H1 (cell line): ENCODE measurements at regions not wholly inside any gene's neighbourhood (a gene's known extent, or its start where the extent isn't known, plus 50 kb on each side); places are given as distances from the start of the nearest gene placed in this dataset.

ENCODE experiments used
- CTCF ChIA-PET: fragments of 300-600 bp; sonication (Branson Sonifier 250); formaldehyde crosslinking; loops from one replicate; lab custom pipeline; 2021; ENCODE audit not compliant: partially characterized antibody; lab: Charles Lee
- POLR2A ChIA-PET: fragments of 300-600 bp; sonication (Branson Sonifier 250); formaldehyde crosslinking; loops from one replicate; lab custom pipeline; 2021; ENCODE audit warnings: inconsistent platforms; ENCODE audit not compliant: partially characterized antibody; lab: Charles Lee
- DNase-seq, 2 experiments: peaks; one replicate each; pipeline versions ENCODE4 v3.0.0 to v3.0.0-alpha.2; 2010 to 2022; ENCODE audit warnings: low spot score in 2 of 2, low read depth in 1 of 2, mixed read lengths in 1 of 2
- FAIRE-seq: peaks from 2 replicates; lab custom pipeline; 2011; peaks lifted over from hg19 to GRCh38; lab: Jason Lieb, UNC
- H2AFZ ChIP-seq: 2 replicates; pipeline ENCODE4 v1.8.1; 2012; ENCODE audit warnings: low read length, inconsistent platforms
- H2AK5ac ChIP-seq: 2 replicates; pipeline ENCODE4 v1.6.1; 2013; ENCODE audit warnings: low read depth, low read length
- H2BK120ac ChIP-seq: replicated peaks from 2 replicates; pipeline ENCODE3; 2013; ENCODE audit warnings: low read depth, low read length, inconsistent platforms
- H2BK12ac ChIP-seq: 2 replicates; pipeline ENCODE4 v1.6.1; 2013; ENCODE audit warnings: low read depth, low read length
- H2BK15ac ChIP-seq: 2 replicates; pipeline ENCODE4 v1.6.1; 2013; ENCODE audit warnings: low read length
- H2BK20ac ChIP-seq: 2 replicates; pipeline ENCODE4 v1.6.1; 2013; ENCODE audit warnings: low read length
- H2BK5ac ChIP-seq: 2 replicates; pipeline ENCODE4 v1.6.1; 2013; ENCODE audit warnings: low read depth, low read length
- H3K14ac ChIP-seq: 2 replicates; pipeline ENCODE4 v1.6.1; 2013; ENCODE audit warnings: inconsistent platforms; ENCODE audit not compliant: insufficient read length
- H3K18ac ChIP-seq: 2 replicates; pipeline ENCODE4 v1.6.1; 2013; ENCODE audit warnings: low read length; ENCODE audit errors: extremely low read depth
- H3K23ac ChIP-seq: 2 replicates; pipeline ENCODE4 v1.6.1; 2013; ENCODE audit warnings: inconsistent platforms; ENCODE audit not compliant: insufficient read length
- H3K23me2 ChIP-seq: 2 replicates; pipeline ENCODE4 v1.6.1; 2013; ENCODE audit warnings: low read depth, low read length
- H3K27ac ChIP-seq: 2 replicates; pipeline ENCODE4 v1.6.1; 2011; ENCODE audit warnings: low read depth, low read length, inconsistent platforms
- H3K27me3 ChIP-seq, 4 experiments: replicated peaks in 1 of 4; 1 replicate in 1 of 4; 2 replicates in 3 of 4; pipeline versions ENCODE4 v1.6.1 to v1.8.1; 2011 to 2013; ENCODE audit warnings: low read length in 3 of 4, mild to moderate bottlenecking in 3 of 4, inconsistent platforms in 2 of 4, mixed read lengths in 2 of 4, moderate library complexity in 1 of 4; ENCODE audit not compliant: control insufficient read depth in 3 of 4, insufficient read depth in 3 of 4; ENCODE audit errors: extremely low read depth in 1 of 4
- H3K36me3 ChIP-seq, 4 experiments: 2 replicates each; pipeline versions ENCODE4 v1.6.1 to v1.8.1; 2011 to 2013; ENCODE audit warnings: mild to moderate bottlenecking in 4 of 4, low read length in 3 of 4, moderate library complexity in 2 of 4, control low read depth in 1 of 4, inconsistent platforms in 1 of 4; ENCODE audit not compliant: insufficient read depth in 4 of 4, control insufficient read depth in 2 of 4
- H3K4ac ChIP-seq: replicated peaks from 2 replicates; pipeline ENCODE3; 2013; ENCODE audit warnings: low read length, low read depth, mixed read lengths, inconsistent platforms; ENCODE audit not compliant: insufficient read length
- H3K4me1 ChIP-seq, 4 experiments: replicated peaks in 1 of 4; 1 replicate in 1 of 4; 2 replicates in 3 of 4; pipeline versions ENCODE4 v1.6.1 to v1.8.1; 2011 to 2013; ENCODE audit warnings: low read length in 3 of 4, inconsistent platforms in 2 of 4, mixed read lengths in 1 of 4; ENCODE audit not compliant: insufficient read depth in 4 of 4, control insufficient read depth in 3 of 4
- H3K4me2 ChIP-seq, 2 experiments: 2 replicates each; pipeline versions ENCODE4 v1.6.1 to v1.8.1; 2011 to 2013; ENCODE audit warnings: low read depth in 2 of 2, low read length in 2 of 2, control low read depth in 1 of 2, inconsistent platforms in 1 of 2, mild to moderate bottlenecking in 1 of 2; ENCODE audit not compliant: insufficient read depth in 1 of 2
- H3K4me3 ChIP-seq, 4 experiments: fragments of 200-600, 300-600 bp in 1 of 4; sonication (generic), shearing (Covaris generic), sonication (Bioruptor Twin) in 1 of 4; 2 replicates each; pipeline versions ENCODE4 v1.5.1 to v1.8.1; 2011 to 2016; ENCODE audit warnings: low read length in 4 of 4, low read depth in 3 of 4, control low read depth in 2 of 4, inconsistent platforms in 2 of 4, mild to moderate bottlenecking in 2 of 4, mixed read lengths in 1 of 4, moderate library complexity in 1 of 4; ENCODE audit not compliant: insufficient read depth in 2 of 4; ENCODE audit errors: extremely low read depth in 1 of 4
- H3K56ac ChIP-seq: replicated peaks from 2 replicates; pipeline ENCODE3; 2013; ENCODE audit warnings: low read depth, mild to moderate bottlenecking, mixed read lengths, low read length, inconsistent platforms; ENCODE audit not compliant: insufficient read length
- H3K79me1 ChIP-seq: 2 replicates; pipeline ENCODE4 v1.6.1; 2013; ENCODE audit warnings: low read depth, low read length, control low read depth
- H3K79me2 ChIP-seq, 2 experiments: 2 replicates each; pipeline versions ENCODE4 v1.6.1 to v1.8.1; 2012 to 2013; ENCODE audit warnings: low read length in 2 of 2, mild to moderate bottlenecking in 2 of 2, inconsistent platforms in 1 of 2; ENCODE audit not compliant: insufficient read depth in 2 of 2, control insufficient read depth in 1 of 2
- H3K9ac ChIP-seq, 4 experiments: replicated peaks in 1 of 4; 1 replicate in 1 of 4; 2 replicates in 3 of 4; pipeline versions ENCODE4 v1.6.1 to v1.8.1; 2011 to 2013; ENCODE audit warnings: low read depth in 3 of 4, low read length in 3 of 4, control low read depth in 2 of 4, mild to moderate bottlenecking in 2 of 4, moderate library complexity in 2 of 4, inconsistent platforms in 1 of 4; ENCODE audit errors: extremely low read depth in 1 of 4
- H3K9me3 ChIP-seq, 2 experiments: 2 replicates each; pipeline versions ENCODE4 v1.6.1 to v1.8.1; 2012 to 2013; ENCODE audit warnings: mild to moderate bottlenecking in 2 of 2, moderate library complexity in 2 of 2, control low read depth in 1 of 2, inconsistent platforms in 1 of 2, low read depth in 1 of 2, low read length in 1 of 2, mixed read lengths in 1 of 2; ENCODE audit not compliant: insufficient read depth in 2 of 2
- H4K20me1 ChIP-seq, 2 experiments: replicated peaks in 1 of 2; 2 replicates each; pipeline versions ENCODE3 to v1.8.1; 2011 to 2013; ENCODE audit warnings: inconsistent platforms in 2 of 2, low read length in 2 of 2, mild to moderate bottlenecking in 1 of 2; ENCODE audit not compliant: insufficient read depth in 2 of 2, control insufficient read depth in 1 of 2
- H4K5ac ChIP-seq: 2 replicates; pipeline ENCODE4 v1.6.1; 2013; ENCODE audit warnings: low read length, low read depth, mixed read lengths, inconsistent platforms; ENCODE audit not compliant: insufficient read length
- H4K8ac ChIP-seq: 2 replicates; pipeline ENCODE4 v1.8.0; 2013; ENCODE audit warnings: mild to moderate bottlenecking, moderate library complexity, low read length, inconsistent platforms; ENCODE audit not compliant: insufficient read depth; ENCODE audit errors: extremely low read depth
- H4K91ac ChIP-seq: replicated peaks from 2 replicates; pipeline ENCODE3; 2013; ENCODE audit warnings: low read length, mixed read lengths, inconsistent platforms; ENCODE audit not compliant: insufficient read length
- ASH2L ChIP-seq: fragments of 200-600, 300-600 bp; sonication (generic); IDR thresholded peaks from one replicate; pipeline ENCODE4 v1.7.1; 2017; ENCODE audit warnings: low read length
- BACH1 ChIP-seq: IDR thresholded peaks from 2 replicates; pipeline ENCODE4 v1.6.1; 2012; ENCODE audit warnings: low read length, improper control_type of control experiment
- CEBPB ChIP-seq: IDR thresholded peaks from 2 replicates; pipeline ENCODE4 v1.6.1; 2012; ENCODE audit warnings: low read depth, low read length
- CHD1 ChIP-seq: IDR thresholded peaks from 2 replicates; pipeline ENCODE4 v1.6.1; 2012; ENCODE audit warnings: low read depth, low read length, improper control_type of control experiment
- CHD2 ChIP-seq: IDR thresholded peaks from 2 replicates; pipeline ENCODE4 v1.6.1; 2012; ENCODE audit warnings: low read length, improper control_type of control experiment
- CTBP2 ChIP-seq: IDR thresholded peaks from 2 replicates; pipeline ENCODE4 v1.7.0; 2011; ENCODE audit warnings: borderline replicate concordance, mild to moderate bottlenecking, moderate library complexity, mixed read lengths, low read length; ENCODE audit not compliant: insufficient read depth, insufficient read length
- JUND ChIP-seq: IDR thresholded peaks from 2 replicates; pipeline ENCODE4 v1.6.1; 2011; ENCODE audit warnings: mild to moderate bottlenecking, improper control_type of control experiment, low read length
- NANOG ChIP-seq: IDR thresholded peaks from 2 replicates; pipeline ENCODE4 v1.6.1; 2011; ENCODE audit warnings: low read length, low read depth, mild to moderate bottlenecking, inconsistent platforms; ENCODE audit not compliant: insufficient read depth, poor library complexity, severe bottlenecking
- POLR2AphosphoS5 ChIP-seq: IDR thresholded peaks from 2 replicates; pipeline ENCODE4 v1.6.1; 2011; ENCODE audit warnings: low read depth, low read length
- SIN3A ChIP-seq, 2 experiments: IDR thresholded peaks in 1 of 2; conservative IDR thresholded peaks in 1 of 2; 2 replicates each; pipeline ENCODE4 v1.6.1; 2011 to 2012; ENCODE audit warnings: low read length in 2 of 2, improper control_type of control experiment in 1 of 2, low read depth in 1 of 2, mild to moderate bottlenecking in 1 of 2
- TBP ChIP-seq: IDR thresholded peaks from 2 replicates; pipeline ENCODE4 v1.6.1; 2011; ENCODE audit warnings: low read depth, low read length, improper control_type of control experiment
- TEAD4 ChIP-seq: IDR thresholded peaks from 2 replicates; pipeline ENCODE4 v1.6.1; 2012; ENCODE audit warnings: low read depth, low read length, inconsistent platforms, mixed read lengths
- ZNF274 ChIP-seq: IDR thresholded peaks from 2 replicates; pipeline ENCODE4 v1.7.0; 2012; ENCODE audit warnings: low read length, borderline replicate concordance; ENCODE audit errors: extremely low read depth
- WGBS, 2 experiments: shearing (Covaris generic) in 1 of 2; methylation state at CpG; one replicate each; pipeline versions ENCODE4 v1.1.6 to v1.1.7; 2013 to 2015; ENCODE audit warnings: low lambda C conversion rate in 2 of 2, mixed read lengths in 2 of 2, inconsistent platforms in 1 of 2, low coverage in 1 of 2, missing lambda C conversion rate in 1 of 2; ENCODE audit not compliant: insufficient replicate concordance in 2 of 2, insufficient coverage in 1 of 2, insufficient read length in 1 of 2; ENCODE audit errors: extremely low coverage in 1 of 2, missing lambda C conversion rate in 1 of 2; 5-methylcytosine and 5-hydroxymethylcytosine counted together
- TF ChIP-seq, protein P1 (sequence below): IDR thresholded peaks from 2 replicates; pipeline ENCODE4 v1.6.1; 2012; ENCODE audit warnings: inconsistent platforms

DNA sequence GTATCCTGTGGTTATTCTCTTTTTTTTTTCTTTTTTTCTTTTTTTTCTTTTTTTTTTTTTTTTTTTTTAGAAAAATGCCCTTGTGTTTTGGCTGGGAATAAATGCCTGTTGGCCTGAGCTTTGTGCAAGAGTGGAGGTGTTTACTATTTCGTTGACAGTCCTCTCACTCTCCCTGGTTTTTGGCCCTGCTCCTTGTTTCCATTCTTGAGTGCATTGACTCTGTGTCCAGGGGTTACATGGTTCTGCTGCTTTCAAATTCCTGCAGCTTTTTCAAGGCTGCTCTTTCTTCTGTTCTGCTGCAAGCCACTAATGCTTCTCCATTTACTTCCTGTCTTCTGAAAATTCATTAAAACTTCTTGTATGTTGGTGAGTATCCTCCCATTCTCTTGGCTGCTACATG, 59.7 kb upstream of the TBX20 start:
- Histone ChIP-seq H3K9ac (no peak overlapping the region), H3K79me2 (no peaks in the 10 kb centered on the region), H3K27me3 (no peaks in the 10 kb centered on the region), H3K4me3 (no peak overlapping the region), H2BK5ac (no peak overlapping the region), H4K20me1 (peaks cover 0 to 2% of the 10 kb centered on the region in 2 experiments), H3K4ac (no peak overlapping the region), H3K79me1 (no peaks in the 10 kb centered on the region), H4K5ac (no peak overlapping the region), H4K91ac (no peak overlapping the region), H2AFZ (no peak overlapping the region), H3K23me2 (peaks cover 8% of the 10 kb centered on the region; the same call in 1 of the 2 replicates), H3K4me2 (no peak overlapping the region), H3K36me3 (no peaks in the 10 kb centered on the region), H3K14ac (no peak overlapping the region), H2BK12ac (no peak overlapping the region), H3K23ac (no peak overlapping the region), H2BK120ac (no peak overlapping the region), H3K56ac (no peak overlapping the region), H3K18ac (no peak overlapping the region), H4K8ac (no peak overlapping the region), H2BK15ac (no peak overlapping the region), H2BK20ac (no peak overlapping the region), H3K9me3 (no peaks in the 10 kb centered on the region), H2AK5ac (no peak overlapping the region), H3K27ac (no peak overlapping the region), H3K4me1 (no peaks in the 10 kb centered on the region)
- ChIA-PET CTCF (interaction anchor here (0.6 kb wide), 2 partner anchors 598 to 1381 kb away, joined by 3 to 6 read pairs; no protein-coding TSS in a partner anchor), POLR2A (no interaction called here)
- DNase-seq, result no peak
- TF ChIP-seq, protein P1, sequence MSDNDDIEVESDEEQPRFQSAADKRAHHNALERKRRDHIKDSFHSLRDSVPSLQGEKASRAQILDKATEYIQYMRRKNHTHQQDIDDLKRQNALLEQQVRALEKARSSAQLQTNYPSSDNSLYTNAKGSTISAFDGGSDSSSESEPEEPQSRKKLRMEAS, result no peak
- TF ChIP-seq ZNF274 (no peak), TBP (no peak), JUND (no peak), NANOG (no peak), BACH1 (no peak), ASH2L (no peak), POLR2AphosphoS5 (no peak), CHD2 (no peak), CHD1 (no peak), SIN3A (conservative IDR thresholded peaks at IDR 0.05 in 1 of 2, IDR thresholded peaks at IDR 0.05 in 1 of 2; ENCODE audit: low read depth in 1 of 2, low read length in 2 of 2) (no peak), CEBPB (no peak), TEAD4 (no peak), CTBP2 (no peak)
- FAIRE-seq, result no peak
- 86% methylated on average over 1 of the region's 1 CpG; no CpG with 5 or more reads in 1 of the 2 experiments for WGBS, 2 experiments
